Upper lobe of right lung (tissue), 1 donor: ENCODE measurements at regions not wholly inside any gene's neighbourhood (a gene's known extent, or its start where the extent isn't known, plus 50 kb on each side); places are given as distances from the start of the nearest gene placed in this dataset.

Experiments used
- ATAC-seq: fragments of 200-7000 bp; cut with Tn5 transposase; one replicate; pipeline ENCODE4 v1.9.1; 2020; ENCODE audit warnings: mild to moderate bottlenecking, moderate library complexity
- DNase-seq: peaks from one replicate; pipeline ENCODE4 v3.0.0-alpha.2; 2020
- H3K27ac ChIP-seq: fragments of 200-600 bp; one replicate; pipeline ENCODE4 v1.8.0; 2022
- H3K27me3 ChIP-seq: fragments of 200-600 bp; one replicate; pipeline ENCODE4 v1.8.0; 2022; ENCODE audit warnings: mild to moderate bottlenecking
- H3K36me3 ChIP-seq: fragments of 200-600 bp; one replicate; pipeline ENCODE4 v1.8.0; 2022
- H3K4me1 ChIP-seq: fragments of 200-600 bp; one replicate; pipeline ENCODE4 v1.8.0; 2022
- H3K4me3 ChIP-seq: fragments of 200-600 bp; one replicate; pipeline ENCODE4 v1.8.0; 2022; ENCODE audit warnings: mild to moderate bottlenecking
- H3K9me3 ChIP-seq: fragments of 200-600 bp; one replicate; pipeline ENCODE4 v1.8.0; 2022
- CTCF ChIP-seq: fragments of 200-600 bp; IDR thresholded peaks from one replicate; pipeline ENCODE4 v1.8.0; 2022; ENCODE audit warnings: antibody characterized with exemption
- intact Hi-C: fragments of 100-400 bp; cut with DNase I; formaldehyde crosslinking; loops from one replicate; pipeline ENCODE4 v1.11.0; 2022
- donor health status: DM: no; HTN: yes; CAD: no; lungs with severe emphysema.

- DNase-seq = no peak
- no peaks in the 10 kb centered on the region for H3K9me3 ChIP-seq
- intact Hi-C loops = no loop called here
Observed at GRCh38 chr13:22933571-22934181, 247.1 kb upstream of the SGCG start.

GRCh38 chr13:22934744-22935523 lies 245.8 kb upstream of the SGCG start:
- Histone ChIP-seq H3K9me3 (no peaks in the 10 kb centered on the region), H3K4me3 (no peak overlapping the region), H3K36me3 (no peaks in the 10 kb centered on the region), H3K4me1 (no peaks in the 10 kb centered on the region), H3K27ac (no peak overlapping the region), H3K27me3 (no peaks in the 10 kb centered on the region)
- DNase-seq (no peak), ATAC-seq (no peak)
- intact Hi-C loops = no loop called here
- no peak for TF ChIP-seq CTCF

More at GRCh38 chr13:22933571-22934181, 247.1 kb upstream of the SGCG start:
- H3K27ac ChIP-seq = no peak overlapping the region
- no peaks in the 10 kb centered on the region for H3K4me1 ChIP-seq
- H3K4me3 ChIP-seq = no peak overlapping the region
- TF ChIP-seq CTCF = no peak
- no peak for ATAC-seq
- no peaks in the 10 kb centered on the region for H3K27me3 ChIP-seq
- no peaks in the 10 kb centered on the region for H3K36me3 ChIP-seq

- no peaks in the 10 kb centered on the region for H3K4me1 ChIP-seq
- no peak for ATAC-seq
- no peaks in the 10 kb centered on the region for H3K36me3 ChIP-seq
- TF ChIP-seq CTCF = no peak
- H3K9me3 ChIP-seq = no peaks in the 10 kb centered on the region
- DNase-seq = no peak
- no peak overlapping the region for H3K4me3 ChIP-seq
- no peaks in the 10 kb centered on the region for H3K27me3 ChIP-seq
- no peak overlapping the region for H3K27ac ChIP-seq
- intact Hi-C loops = no loop called here
Observed at GRCh38 chr13:22936228-22936627, 244.6 kb upstream of the SGCG start.

GRCh38 chr13:22937241-22937640 lies 243.5 kb upstream of the SGCG start:
- DNase-seq (no peak), ATAC-seq (no peak)
- no peaks in the 10 kb centered on the region for H3K9me3 ChIP-seq
- intact Hi-C loops = no loop called here
- no peaks in the 10 kb centered on the region for H3K27me3 ChIP-seq
- H3K27ac ChIP-seq = no peak overlapping the region
- H3K4me1 ChIP-seq = no peaks in the 10 kb centered on the region
- no peak for TF ChIP-seq CTCF
- no peaks in the 10 kb centered on the region for H3K36me3 ChIP-seq
- H3K4me3 ChIP-seq = no peak overlapping the region

- intact Hi-C loops = no loop called here
Observed at GRCh38 chr13:22937953-22938352, 242.8 kb upstream of the SGCG start.

More at GRCh38 chr13:22937953-22938352, 242.8 kb upstream of the SGCG start:
- H3K4me3 ChIP-seq = no peak overlapping the region
- ATAC-seq = no peak
- no peaks in the 10 kb centered on the region for H3K27me3 ChIP-seq
- H3K36me3 ChIP-seq = no peaks in the 10 kb centered on the region
- no peak for DNase-seq
- no peak overlapping the region for H3K27ac ChIP-seq
- TF ChIP-seq CTCF = no peak
- no peaks in the 10 kb centered on the region for H3K9me3 ChIP-seq
- no peaks in the 10 kb centered on the region for H3K4me1 ChIP-seq
